NOMO-1 treated with dmso at 0.1 percent for 144 hours (cell line): ENCODE measurements at regions not wholly inside any gene's neighbourhood (a gene's known extent, or its start where the extent isn't known, plus 50 kb on each side); places are given as distances from the start of the nearest gene placed in this dataset.

Source experiments
- DNase-seq: peaks from one replicate; lab custom pipeline; 2025; ENCODE audit not compliant: unreplicated experiment; lab: John Stamatoyannopoulos, UW

GRCh38 chr6:140441256-140441655 is 1066.8 kb upstream of the CITED2 start:
- DNase-seq: no peak

- DNase-seq: no peak
Measured at GRCh38 chr6:140440223-140440835, 1065.9 kb upstream of the CITED2 start.

- no peak for DNase-seq
Measured at GRCh38 chr6:140438346-140438735, 1063.9 kb upstream of the CITED2 start.

- DNase-seq: no peak
Measured at GRCh38 chr6:140437619-140438345, 1063.3 kb upstream of the CITED2 start.

GRCh38 chr6:140436023-140436811 is 1061.8 kb upstream of the CITED2 start:
- DNase-seq: no peak

- DNase-seq: no peak
Measured at GRCh38 chr6:140434761-140435160, 1060.3 kb upstream of the CITED2 start.

GRCh38 chr6:140433072-140433471 is 1058.6 kb upstream of the CITED2 start:
- DNase-seq: no peak

GRCh38 chr6:140427842-140428241 is 1053.4 kb upstream of the CITED2 start:
- no peak for DNase-seq

GRCh38 chr6:140414966-140415620 is 1040.6 kb upstream of the CITED2 start:
- no peak for DNase-seq

- DNase-seq: no peak
Measured at GRCh38 chr6:140403020-140403419, 1028.6 kb upstream of the CITED2 start.

GRCh38 chr6:140401761-140402160 is 1027.3 kb upstream of the CITED2 start:
- DNase-seq: no peak

- no peak for DNase-seq
Measured at GRCh38 chr6:140398076-140398475, 1023.6 kb upstream of the CITED2 start.

GRCh38 chr6:140397106-140397505 is 1022.7 kb upstream of the CITED2 start:
- DNase-seq: no peak

GRCh38 chr6:140393665-140394540 is 1019.5 kb upstream of the CITED2 start:
- DNase-seq: no peak

- no peak for DNase-seq
Measured at GRCh38 chr6:140388815-140389214, 1014.4 kb upstream of the CITED2 start.

- no peak for DNase-seq
Measured at GRCh38 chr6:140388192-140388802, 1013.8 kb upstream of the CITED2 start.

- no peak for DNase-seq
Measured at GRCh38 chr6:140385679-140386078, 1011.2 kb upstream of the CITED2 start.

GRCh38 chr6:140382355-140382754 is 1007.9 kb upstream of the CITED2 start:
- no peak for DNase-seq

GRCh38 chr6:140380427-140381218 is 1006.2 kb upstream of the CITED2 start:
- DNase-seq: no peak
